ENCODE measurements at regions not wholly inside any gene's neighbourhood (a gene's known extent, or its start where the extent isn't known, plus 50 kb on each side); places are given as distances from the start of the nearest gene placed in this dataset.

DNA sequence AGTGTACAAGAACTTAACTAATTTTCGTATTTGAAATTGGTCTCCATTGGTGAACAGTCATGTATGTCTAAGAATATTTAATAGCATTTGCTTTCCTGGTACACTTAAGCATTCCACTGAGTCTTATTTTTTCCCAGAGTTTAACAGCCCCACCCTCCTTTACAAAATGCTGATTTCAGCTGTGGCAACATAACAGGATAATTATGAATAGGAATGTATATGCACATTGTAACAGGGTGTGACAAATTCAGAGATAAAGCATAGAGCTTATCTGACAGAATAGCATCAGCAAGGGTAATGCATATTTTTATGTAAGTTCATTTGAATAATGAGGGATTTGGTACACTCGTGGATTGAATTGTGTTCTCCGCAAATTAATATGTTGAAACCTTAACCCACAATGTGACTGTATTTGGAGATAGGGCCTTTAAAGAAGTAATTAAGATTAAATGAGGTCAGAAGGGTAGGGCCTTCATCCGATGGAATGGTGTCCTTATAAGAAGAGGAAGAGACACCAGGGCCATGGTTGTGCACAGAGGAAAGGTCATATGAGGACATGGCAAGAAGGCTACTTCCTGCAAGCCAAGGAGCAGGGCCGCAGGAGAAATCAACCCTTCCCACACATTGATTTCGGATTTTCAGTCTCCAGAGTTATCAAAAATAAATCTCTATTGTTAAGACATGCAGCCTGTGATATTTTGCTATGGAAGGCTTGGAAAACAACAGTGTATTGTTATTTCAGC lies 439.7 kb upstream of the CDH20 start:
- no peak overlapping the region for H3K4me3 Mint-ChIP-seq (ENCODE audit: low read depth)
- DNase-seq (ENCODE audit: low spot score, unreplicated experiment): no peak
- no peaks in the 10 kb centered on the region for H3K4me1 Mint-ChIP-seq (ENCODE audit: low read depth)
- H3K36me3 Mint-ChIP-seq (ENCODE audit: insufficient read depth): no peaks in the 10 kb centered on the region
- H3K27ac Mint-ChIP-seq: no peak overlapping the region
- H3K27me3 Mint-ChIP-seq: no peaks in the 10 kb centered on the region
- no peaks in the 10 kb centered on the region for H3K9me3 Mint-ChIP-seq (ENCODE audit: low read depth)
- TF ChIP-seq, protein P1, sequence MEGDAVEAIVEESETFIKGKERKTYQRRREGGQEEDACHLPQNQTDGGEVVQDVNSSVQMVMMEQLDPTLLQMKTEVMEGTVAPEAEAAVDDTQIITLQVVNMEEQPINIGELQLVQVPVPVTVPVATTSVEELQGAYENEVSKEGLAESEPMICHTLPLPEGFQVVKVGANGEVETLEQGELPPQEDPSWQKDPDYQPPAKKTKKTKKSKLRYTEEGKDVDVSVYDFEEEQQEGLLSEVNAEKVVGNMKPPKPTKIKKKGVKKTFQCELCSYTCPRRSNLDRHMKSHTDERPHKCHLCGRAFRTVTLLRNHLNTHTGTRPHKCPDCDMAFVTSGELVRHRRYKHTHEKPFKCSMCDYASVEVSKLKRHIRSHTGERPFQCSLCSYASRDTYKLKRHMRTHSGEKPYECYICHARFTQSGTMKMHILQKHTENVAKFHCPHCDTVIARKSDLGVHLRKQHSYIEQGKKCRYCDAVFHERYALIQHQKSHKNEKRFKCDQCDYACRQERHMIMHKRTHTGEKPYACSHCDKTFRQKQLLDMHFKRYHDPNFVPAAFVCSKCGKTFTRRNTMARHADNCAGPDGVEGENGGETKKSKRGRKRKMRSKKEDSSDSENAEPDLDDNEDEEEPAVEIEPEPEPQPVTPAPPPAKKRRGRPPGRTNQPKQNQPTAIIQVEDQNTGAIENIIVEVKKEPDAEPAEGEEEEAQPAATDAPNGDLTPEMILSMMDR (IDR thresholded peaks at IDR 0.05; ENCODE audit: unreplicated experiment): no peak

DNA sequence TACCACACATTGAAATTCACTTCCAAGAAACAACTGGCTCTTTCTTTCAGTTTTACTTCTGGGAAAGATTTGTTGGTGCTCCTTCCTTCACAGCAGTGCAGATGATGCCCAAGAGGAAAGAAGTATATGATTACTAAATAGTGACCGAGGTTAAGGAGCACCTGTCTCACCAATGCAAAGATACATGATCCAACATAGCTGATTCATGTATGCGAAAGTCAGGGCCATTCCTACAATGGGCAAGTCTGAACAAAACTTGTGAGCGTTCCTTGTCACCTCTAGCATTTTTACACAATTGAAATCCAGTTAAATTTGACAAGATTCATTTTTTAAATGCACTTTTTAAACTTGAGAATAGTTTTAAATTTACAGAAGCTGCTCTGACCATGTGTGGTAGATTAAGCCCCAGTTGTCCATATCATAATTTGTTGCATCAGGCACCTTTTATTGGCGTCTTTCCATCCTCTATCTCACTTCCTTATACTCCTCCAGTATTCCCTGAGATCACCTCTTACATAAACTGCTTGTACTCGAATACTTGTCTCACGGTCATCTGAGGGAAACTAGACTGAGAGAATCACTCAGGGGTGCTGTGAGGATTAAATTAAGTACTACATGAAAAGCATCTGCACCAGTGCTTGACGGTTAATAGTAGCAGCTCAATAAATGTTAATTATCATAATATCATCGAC lies 438.8 kb upstream of the CDH20 start:
- Mint-ChIP-seq H3K4me3 (ENCODE audit: low read depth) (no peak overlapping the region), H3K9me3 (ENCODE audit: low read depth) (no peaks in the 10 kb centered on the region), H3K4me1 (ENCODE audit: low read depth) (peaks cover 2% of the 10 kb centered on the region), H3K36me3 (ENCODE audit: insufficient read depth) (no peaks in the 10 kb centered on the region), H3K27me3 (no peaks in the 10 kb centered on the region), H3K27ac (no peak overlapping the region)
- DNase-seq (ENCODE audit: low spot score, unreplicated experiment): no peak
- TF ChIP-seq, protein P1 (IDR thresholded peaks at IDR 0.05; ENCODE audit: unreplicated experiment): no peak

DNA sequence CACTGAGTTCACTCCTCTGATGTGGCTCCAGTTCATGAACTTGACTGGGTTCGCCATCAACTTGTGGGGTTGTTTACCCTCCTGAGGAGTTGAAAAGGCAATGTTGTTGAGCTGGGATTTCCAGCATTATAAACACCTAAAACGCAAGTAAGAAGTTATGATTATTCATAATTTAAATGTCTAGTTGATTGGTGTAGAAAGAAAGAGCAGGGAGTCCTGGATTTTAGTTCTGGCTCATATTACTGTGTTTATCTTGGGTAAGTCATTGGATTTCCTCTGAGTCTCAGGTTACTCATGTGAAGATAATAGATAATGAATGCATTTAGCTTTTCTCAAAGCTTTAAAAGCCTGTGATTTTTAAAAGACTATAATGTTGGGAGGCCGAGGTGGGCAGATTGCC lies 438.0 kb upstream of the CDH20 start:
- H3K27me3 Mint-ChIP-seq: no peaks in the 10 kb centered on the region
- H3K4me3 Mint-ChIP-seq (ENCODE audit: low read depth): no peak overlapping the region
- no peak for DNase-seq (ENCODE audit: low spot score, unreplicated experiment)
- H3K27ac Mint-ChIP-seq: no peak overlapping the region
- no peaks in the 10 kb centered on the region for H3K36me3 Mint-ChIP-seq (ENCODE audit: insufficient read depth)
- no peaks in the 10 kb centered on the region for H3K9me3 Mint-ChIP-seq (ENCODE audit: low read depth)
- H3K4me1 Mint-ChIP-seq (ENCODE audit: low read depth): peaks cover 2% of the 10 kb centered on the region
- TF ChIP-seq, protein P1 (IDR thresholded peaks at IDR 0.05; ENCODE audit: unreplicated experiment): no peak

DNA sequence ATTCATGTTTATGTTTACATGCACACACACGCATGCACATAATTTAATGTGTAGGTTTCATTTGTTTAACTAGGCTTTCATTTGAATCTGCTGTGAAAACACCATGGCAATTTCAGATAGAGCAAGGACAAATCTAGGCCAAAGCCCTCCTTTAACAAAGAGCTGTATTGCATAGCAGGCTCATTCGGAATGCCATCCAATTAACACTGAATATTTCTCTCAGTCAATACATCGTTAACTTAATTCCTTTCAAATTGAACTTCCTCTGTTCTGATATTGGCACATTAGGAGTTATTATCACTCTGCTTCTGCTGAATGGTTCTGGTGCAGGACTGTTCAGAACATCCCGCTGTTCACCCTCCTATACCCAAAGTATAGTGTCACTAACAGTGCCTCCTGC lies 435.1 kb upstream of the CDH20 start:
- TF ChIP-seq, protein P1 (IDR thresholded peaks at IDR 0.05; ENCODE audit: unreplicated experiment): no peak
- Mint-ChIP-seq H3K9me3 (ENCODE audit: low read depth) (no peaks in the 10 kb centered on the region), H3K27ac (no peak overlapping the region), H3K4me1 (ENCODE audit: low read depth) (peaks cover 2% of the 10 kb centered on the region), H3K27me3 (no peaks in the 10 kb centered on the region), H3K4me3 (ENCODE audit: low read depth) (no peak overlapping the region), H3K36me3 (ENCODE audit: insufficient read depth) (no peaks in the 10 kb centered on the region)
- DNase-seq (ENCODE audit: low spot score, unreplicated experiment): no peak

DNA sequence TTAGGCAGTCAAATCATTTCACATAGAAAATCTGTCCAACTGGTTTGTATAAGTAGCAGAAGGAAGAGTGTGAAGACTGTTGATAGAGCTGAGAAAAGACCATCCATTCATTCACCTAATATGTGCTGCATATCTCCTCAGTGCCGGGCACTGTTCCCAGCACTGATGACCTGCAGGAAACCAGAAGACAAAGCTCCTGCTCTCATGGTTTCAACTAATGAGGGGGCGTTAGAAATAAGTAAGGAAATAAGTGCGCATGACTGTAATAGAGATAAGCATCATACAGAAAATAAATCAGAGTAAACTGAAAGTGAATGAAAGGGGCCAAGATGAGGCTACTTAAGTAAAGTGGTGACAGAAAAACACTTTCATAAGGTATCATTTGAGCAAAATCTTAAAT lies 427.5 kb upstream of the CDH20 start:
- no peak overlapping the region for H3K4me3 Mint-ChIP-seq (ENCODE audit: low read depth)
- H3K27me3 Mint-ChIP-seq: no peaks in the 10 kb centered on the region
- H3K27ac Mint-ChIP-seq: no peak overlapping the region
- H3K4me1 Mint-ChIP-seq (ENCODE audit: low read depth): no peaks in the 10 kb centered on the region
- H3K9me3 Mint-ChIP-seq (ENCODE audit: low read depth): no peaks in the 10 kb centered on the region
- TF ChIP-seq, protein P1 (IDR thresholded peaks at IDR 0.05; ENCODE audit: unreplicated experiment): no peak
- no peak for DNase-seq (ENCODE audit: low spot score, unreplicated experiment)
- no peaks in the 10 kb centered on the region for H3K36me3 Mint-ChIP-seq (ENCODE audit: insufficient read depth)
